H9 (cell line): ENCODE measurements at regions not wholly inside any gene's neighbourhood (a gene's known extent, or its start where the extent isn't known, plus 50 kb on each side); places are given as distances from the start of the nearest gene placed in this dataset.

Experiments used
- DNase-seq: peaks from one replicate; pipeline ENCODE4 v3.0.0-alpha.2; 2017
- H2AFZ ChIP-seq: one replicate; pipeline ENCODE4 v1.6.1; 2013; ENCODE audit warnings: mild to moderate bottlenecking, low read length, control low read depth, moderate library complexity
- H2AK5ac ChIP-seq: 2 replicates; pipeline ENCODE4 v1.6.1; 2013; ENCODE audit warnings: low read length, control low read depth, mixed read lengths; ENCODE audit not compliant: insufficient read length
- H2BK120ac ChIP-seq: one replicate; pipeline ENCODE4 v1.6.1; 2013; ENCODE audit warnings: low read depth, mild to moderate bottlenecking, low read length, control low read depth, inconsistent platforms; ENCODE audit not compliant: poor library complexity, severe bottlenecking
- H2BK12ac ChIP-seq: 2 replicates; pipeline ENCODE4 v1.6.1; 2013; ENCODE audit warnings: low read length, control low read depth, mixed read lengths, low read depth; ENCODE audit not compliant: insufficient read length
- H2BK15ac ChIP-seq: 2 replicates; pipeline ENCODE4 v1.6.1; 2013; ENCODE audit warnings: low read depth, low read length, control low read depth
- H2BK20ac ChIP-seq: one replicate; pipeline ENCODE4 v1.6.1; 2013; ENCODE audit warnings: low read depth, mild to moderate bottlenecking, low read length, control low read depth, inconsistent platforms; ENCODE audit not compliant: poor library complexity, severe bottlenecking
- H2BK5ac ChIP-seq: 2 replicates; pipeline ENCODE4 v1.6.1; 2013; ENCODE audit warnings: low read length, control low read depth, mixed read lengths; ENCODE audit not compliant: insufficient read length
- H3K14ac ChIP-seq: 2 replicates; pipeline ENCODE4 v1.6.1; 2013; ENCODE audit warnings: low read length, control low read depth; ENCODE audit not compliant: insufficient read depth
- H3K18ac ChIP-seq: 2 replicates; pipeline ENCODE4 v1.6.1; 2013; ENCODE audit warnings: low read depth, mild to moderate bottlenecking, mixed read lengths, low read length, control low read depth; ENCODE audit not compliant: insufficient read length
- H3K23ac ChIP-seq: 2 replicates; pipeline ENCODE4 v1.6.1; 2013; ENCODE audit warnings: low read length, control low read depth, mixed read lengths, low read depth; ENCODE audit not compliant: insufficient read length
- H3K23me2 ChIP-seq: 2 replicates; pipeline ENCODE4 v1.6.1; 2013; ENCODE audit warnings: low read depth, mild to moderate bottlenecking, mixed read lengths, low read length, control low read depth; ENCODE audit not compliant: insufficient read length, poor library complexity, severe bottlenecking
- H3K27ac ChIP-seq: 2 replicates; pipeline ENCODE4 v1.5.1; 2013; ENCODE audit warnings: low read length, control low read depth, mixed read lengths, low read depth; ENCODE audit not compliant: insufficient read length
- H3K27me3 ChIP-seq: 2 replicates; pipeline ENCODE4 v1.6.1; 2013; ENCODE audit warnings: low read length, control low read depth, inconsistent platforms; ENCODE audit not compliant: insufficient read depth
- H3K4ac ChIP-seq: 2 replicates; pipeline ENCODE4 v1.6.1; 2013; ENCODE audit warnings: low read depth, mild to moderate bottlenecking, control low read depth, inconsistent platforms, low read length, moderate library complexity
- H3K4me1 ChIP-seq: 2 replicates; pipeline ENCODE4 v1.6.1; 2013; ENCODE audit warnings: low read length, control low read depth, inconsistent platforms; ENCODE audit not compliant: insufficient read depth
- H3K4me2 ChIP-seq: 2 replicates; pipeline ENCODE4 v1.6.1; 2013; ENCODE audit warnings: low read length, control low read depth, mixed read lengths; ENCODE audit not compliant: insufficient read length, insufficient read depth
- H3K56ac ChIP-seq: 2 replicates; pipeline ENCODE4 v1.6.1; 2013; ENCODE audit warnings: low read depth, mild to moderate bottlenecking, mixed read lengths, low read length, control low read depth; ENCODE audit not compliant: insufficient read length
- H3K79me1 ChIP-seq: 2 replicates; pipeline ENCODE4 v1.6.1; 2013; ENCODE audit warnings: low read depth, mild to moderate bottlenecking, moderate library complexity, low read length, control low read depth, inconsistent platforms; ENCODE audit not compliant: insufficient read depth, poor library complexity, severe bottlenecking
- H3K79me2 ChIP-seq: 2 replicates; pipeline ENCODE4 v1.6.1; 2013; ENCODE audit warnings: low read length, control low read depth, inconsistent platforms; ENCODE audit not compliant: insufficient read depth
- H3K9ac ChIP-seq: 2 replicates; pipeline ENCODE4 v1.6.1; 2013; ENCODE audit warnings: low read length, control low read depth, mixed read lengths; ENCODE audit not compliant: insufficient read length; ENCODE audit errors: extremely low read depth
- H3K9me3 ChIP-seq: one replicate; pipeline ENCODE4 v1.6.1; 2013; ENCODE audit warnings: low read depth, low read length, inconsistent platforms; ENCODE audit not compliant: control insufficient read depth
- H3T11ph ChIP-seq: one replicate; pipeline ENCODE4 v1.6.1; 2013; ENCODE audit warnings: mild to moderate bottlenecking, low read length, control low read depth, inconsistent platforms
- H4K20me1 ChIP-seq: one replicate; pipeline ENCODE4 v1.6.1; 2013; ENCODE audit not compliant: control insufficient read depth, insufficient read length, insufficient read depth
- H4K5ac ChIP-seq: 2 replicates; pipeline ENCODE4 v1.6.1; 2013; ENCODE audit warnings: low read depth, mild to moderate bottlenecking, mixed read lengths, low read length, control low read depth; ENCODE audit not compliant: insufficient read length
- H4K8ac ChIP-seq: replicated peaks from 2 replicates; pipeline ENCODE4 v1.6.1; 2013; ENCODE audit warnings: low read length, control low read depth, mixed read lengths, low read depth; ENCODE audit not compliant: insufficient read length
- H4K91ac ChIP-seq: 2 replicates; pipeline ENCODE4 v1.6.1; 2013; ENCODE audit warnings: low read depth, mild to moderate bottlenecking, moderate library complexity, mixed read lengths, low read length, control low read depth; ENCODE audit not compliant: insufficient read length
- H3K27ac Mint-ChIP-seq, 3 experiments: 2 replicates in 2 of 3; 3 replicates in 1 of 3; pipeline ENCODE4 v1.8.0; 2020 to 2021; ENCODE audit warnings: mixed read lengths in 3 of 3, mild to moderate bottlenecking in 1 of 3, moderate library complexity in 1 of 3
- H3K27me3 Mint-ChIP-seq: 2 replicates; pipeline ENCODE4 v1.8.0; 2021; ENCODE audit warnings: low read depth, mild to moderate bottlenecking, moderate library complexity, mixed read lengths
- H3K36me3 Mint-ChIP-seq, 3 experiments: 2 replicates in 2 of 3; 3 replicates in 1 of 3; pipeline ENCODE4 v1.8.0; 2020 to 2021; ENCODE audit warnings: low read depth in 3 of 3, mixed read lengths in 3 of 3; ENCODE audit not compliant: insufficient read depth in 1 of 3
- H3K4me1 Mint-ChIP-seq, 2 experiments: 2 replicates each; pipeline ENCODE4 v1.8.0; 2020; ENCODE audit warnings: mixed read lengths in 2 of 2
- H3K4me3 Mint-ChIP-seq, 2 experiments: 2 replicates in 1 of 2; 3 replicates in 1 of 2; pipeline ENCODE4 v1.8.0; 2020 to 2021; ENCODE audit warnings: mild to moderate bottlenecking in 2 of 2, mixed read lengths in 2 of 2, moderate library complexity in 1 of 2
- H3K9me3 Mint-ChIP-seq, 2 experiments: 2 replicates in 1 of 2; 3 replicates in 1 of 2; pipeline ENCODE4 v1.8.0; 2020; ENCODE audit warnings: mild to moderate bottlenecking in 2 of 2, mixed read lengths in 2 of 2, moderate library complexity in 1 of 2
- WGBS: extraction: QIAGEN DNeasy Blood & Tissue Kit; methylation state at CpG from one replicate; pipeline ENCODE4 v1.1.7; 2013; ENCODE audit warnings: missing lambda C conversion rate, low lambda C conversion rate, mixed read lengths; ENCODE audit not compliant: insufficient read length; ENCODE audit errors: extremely low coverage; 5-methylcytosine and 5-hydroxymethylcytosine counted together
- TF ChIP-seq, protein P1 (sequence below): fragments of 200-600 bp; sonication (generic); conservative IDR thresholded peaks from 3 replicates; pipeline ENCODE4 v1.8.0; 2021; ENCODE audit warnings: antibody characterized with exemption, mild to moderate bottlenecking

DNA sequence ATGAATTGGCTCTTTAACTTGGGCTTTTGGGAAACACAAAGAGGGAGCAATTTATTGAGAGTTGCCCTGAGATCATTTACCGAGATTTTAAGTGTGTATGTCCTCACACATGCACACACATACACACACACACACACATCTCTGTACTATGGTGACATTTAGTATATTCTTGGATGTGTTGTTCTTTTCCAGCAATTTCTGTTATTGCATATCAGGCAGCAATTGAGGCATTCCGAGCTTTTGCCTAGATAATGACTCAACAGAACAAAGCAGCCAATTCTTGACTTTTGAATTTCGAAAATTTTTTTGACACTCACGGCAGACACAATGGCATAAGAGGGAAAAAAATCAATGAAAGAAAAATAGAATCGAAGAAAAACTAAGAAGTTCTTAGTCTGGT is 248.5 kb downstream of the DUSP6 start:
- Histone ChIP-seq H2BK20ac (no peak overlapping the region), H3K23me2 (no peaks in the 10 kb centered on the region), H3K4me2 (no peak overlapping the region), H3K14ac (no peak overlapping the region), H3T11ph (no peak overlapping the region), H3K4ac (no peak overlapping the region), H2BK12ac (no peak overlapping the region), H3K79me2 (no peaks in the 10 kb centered on the region), H3K79me1 (no peaks in the 10 kb centered on the region), H3K18ac (no peak overlapping the region), H4K91ac (no peak overlapping the region), H3K9me3 (no peaks in the 10 kb centered on the region), H2AFZ (no peak overlapping the region), H2BK5ac (no peak overlapping the region), H3K9ac (no peak overlapping the region), H2BK120ac (no peak overlapping the region), H3K27me3 (no peaks in the 10 kb centered on the region), H4K20me1 (no peaks in the 10 kb centered on the region), H3K56ac (no peak overlapping the region), H4K5ac (no peak overlapping the region), H4K8ac (no peak overlapping the region), H3K27ac (no peak overlapping the region), H2BK15ac (no peak overlapping the region), H3K4me1 (peaks cover 21% of the 10 kb centered on the region; the same call in 1 of the 2 replicates), H2AK5ac (no peak overlapping the region), H3K23ac (no peak overlapping the region)
- Mint-ChIP-seq H3K36me3 (peaks cover 0 to 1% (median 0%) of the 10 kb centered on the region in 3 experiments; a peak in 1 of 7 replicates), H3K4me1 (peaks cover 43 to 49% of the 10 kb centered on the region in 2 experiments), H3K9me3 (no peaks in the 10 kb centered on the region), H3K27me3 (no peaks in the 10 kb centered on the region), H3K4me3 (no peak overlapping the region), H3K27ac (no peak overlapping the region; a peak in 1 of 7 replicates)
- DNase-seq: no peak
- TF ChIP-seq, protein P1, sequence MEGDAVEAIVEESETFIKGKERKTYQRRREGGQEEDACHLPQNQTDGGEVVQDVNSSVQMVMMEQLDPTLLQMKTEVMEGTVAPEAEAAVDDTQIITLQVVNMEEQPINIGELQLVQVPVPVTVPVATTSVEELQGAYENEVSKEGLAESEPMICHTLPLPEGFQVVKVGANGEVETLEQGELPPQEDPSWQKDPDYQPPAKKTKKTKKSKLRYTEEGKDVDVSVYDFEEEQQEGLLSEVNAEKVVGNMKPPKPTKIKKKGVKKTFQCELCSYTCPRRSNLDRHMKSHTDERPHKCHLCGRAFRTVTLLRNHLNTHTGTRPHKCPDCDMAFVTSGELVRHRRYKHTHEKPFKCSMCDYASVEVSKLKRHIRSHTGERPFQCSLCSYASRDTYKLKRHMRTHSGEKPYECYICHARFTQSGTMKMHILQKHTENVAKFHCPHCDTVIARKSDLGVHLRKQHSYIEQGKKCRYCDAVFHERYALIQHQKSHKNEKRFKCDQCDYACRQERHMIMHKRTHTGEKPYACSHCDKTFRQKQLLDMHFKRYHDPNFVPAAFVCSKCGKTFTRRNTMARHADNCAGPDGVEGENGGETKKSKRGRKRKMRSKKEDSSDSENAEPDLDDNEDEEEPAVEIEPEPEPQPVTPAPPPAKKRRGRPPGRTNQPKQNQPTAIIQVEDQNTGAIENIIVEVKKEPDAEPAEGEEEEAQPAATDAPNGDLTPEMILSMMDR: no peak
- no CpG with 5 or more reads among the region's 5 CpGs for WGBS
